Ovary (tissue), 7 donors: ENCODE measurements at regions not wholly inside any gene's neighbourhood (a gene's known extent, or its start where the extent isn't known, plus 50 kb on each side); places are given as distances from the start of the nearest gene placed in this dataset.

Experiments
- DNase-seq, 5 donors: peaks; one replicate each; pipeline ENCODE4 v3.0.0-alpha.2; 2019 to 2020
- H3K27ac ChIP-seq, 2 donors: fragments of 200-600 bp; one replicate each; pipeline versions ENCODE4 v1.5.1 to v1.8.0; 2019 to 2022
- H3K27me3 ChIP-seq: fragments of 200-600 bp; one replicate; pipeline ENCODE4 v1.8.0; 2022
- H3K36me3 ChIP-seq: fragments of 200-600 bp; sonication (generic); one replicate; pipeline ENCODE4 v1.5.1; 2019
- H3K4me1 ChIP-seq: one replicate; pipeline ENCODE4 v1.8.1; 2013; ENCODE audit warnings: mild to moderate bottlenecking, moderate library complexity; ENCODE audit not compliant: insufficient read depth
- H3K4me3 ChIP-seq: fragments of 200-600 bp; sonication (generic); one replicate; pipeline ENCODE4 v1.5.1; 2017
- H3K9me3 ChIP-seq, 2 donors: fragments of 200-600 bp in 1 of 2; sonication (generic) in 1 of 2; one replicate each; pipeline versions ENCODE4 v1.5.1 to v1.8.1; 2013 to 2019; ENCODE audit warnings: mild to moderate bottlenecking in 1 of 2, moderate library complexity in 1 of 2
- EP300 ChIP-seq: sonication (generic); formaldehyde crosslinking; IDR thresholded peaks from one replicate; pipeline ENCODE4 v1.6.1; 2017; ENCODE audit warnings: antibody characterized with exemption
- POLR2A ChIP-seq: fragments of 450-650 bp; IDR thresholded peaks from one replicate; pipeline ENCODE4 v1.6.1; 2017; ENCODE audit warnings: antibody characterized with exemption, mild to moderate bottlenecking, moderate library complexity
- WGBS, 3 donors: extraction: QIAGEN DNeasy Blood & Tissue Kit in 1 of 3; methylation state at CpG; one replicate each; pipeline versions ENCODE4 v1.1.5 to v1.1.7; 2013 to 2017; 5-methylcytosine and 5-hydroxymethylcytosine counted together
- intact Hi-C, 4 donors: fragments of 100-400 bp; cut with DNase I; formaldehyde crosslinking; loops; one replicate each; pipeline versions ENCODE4 v1.11.0 to v1.15.1; 2022 to 2023
- TF ChIP-seq, protein P1 (sequence below), 3 donors: fragments of 450-650 bp in 2 of 3; fragments of 200-600 bp in 1 of 3; IDR thresholded peaks; one replicate each; pipeline versions ENCODE4 v1.5.1 to v1.8.0; 2016 to 2022; ENCODE audit warnings: antibody characterized with exemption in 3 of 3, mild to moderate bottlenecking in 1 of 3
- donor health status: DM: no; HTN: no; CAD: no; lungs with moderate emphysema.
- donor health status: DM: no; HTN: no; CAD: no.
- donor health status: Bipolar disorder and iron deficiency.
- donor health status: DM: no; HTN: no; CAD: no.
- donor health status: DM: yes; HTN: yes; CAD: no.

GRCh38 chr9:7921545-7922197 lies 122.1 kb upstream of the DMAC1 start:
- TF ChIP-seq EP300 (no peak), POLR2A (no peak)
- TF ChIP-seq, protein P1, sequence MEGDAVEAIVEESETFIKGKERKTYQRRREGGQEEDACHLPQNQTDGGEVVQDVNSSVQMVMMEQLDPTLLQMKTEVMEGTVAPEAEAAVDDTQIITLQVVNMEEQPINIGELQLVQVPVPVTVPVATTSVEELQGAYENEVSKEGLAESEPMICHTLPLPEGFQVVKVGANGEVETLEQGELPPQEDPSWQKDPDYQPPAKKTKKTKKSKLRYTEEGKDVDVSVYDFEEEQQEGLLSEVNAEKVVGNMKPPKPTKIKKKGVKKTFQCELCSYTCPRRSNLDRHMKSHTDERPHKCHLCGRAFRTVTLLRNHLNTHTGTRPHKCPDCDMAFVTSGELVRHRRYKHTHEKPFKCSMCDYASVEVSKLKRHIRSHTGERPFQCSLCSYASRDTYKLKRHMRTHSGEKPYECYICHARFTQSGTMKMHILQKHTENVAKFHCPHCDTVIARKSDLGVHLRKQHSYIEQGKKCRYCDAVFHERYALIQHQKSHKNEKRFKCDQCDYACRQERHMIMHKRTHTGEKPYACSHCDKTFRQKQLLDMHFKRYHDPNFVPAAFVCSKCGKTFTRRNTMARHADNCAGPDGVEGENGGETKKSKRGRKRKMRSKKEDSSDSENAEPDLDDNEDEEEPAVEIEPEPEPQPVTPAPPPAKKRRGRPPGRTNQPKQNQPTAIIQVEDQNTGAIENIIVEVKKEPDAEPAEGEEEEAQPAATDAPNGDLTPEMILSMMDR (IDR thresholded peaks at IDR 0.05), result no peak
- Histone ChIP-seq H3K9me3 (no peaks in the 10 kb centered on the region), H3K36me3 (no peaks in the 10 kb centered on the region), H3K4me1 (no peaks in the 10 kb centered on the region), H3K27me3 (no peaks in the 10 kb centered on the region), H3K4me3 (no peak overlapping the region), H3K27ac (no peak overlapping the region)
- no peak for DNase-seq
- WGBS, 3 donors, result 38 to 58% (median 51%) methylated on average over 6 of the region's 6 CpGs
- intact Hi-C loops, result no loop called here

DNA sequence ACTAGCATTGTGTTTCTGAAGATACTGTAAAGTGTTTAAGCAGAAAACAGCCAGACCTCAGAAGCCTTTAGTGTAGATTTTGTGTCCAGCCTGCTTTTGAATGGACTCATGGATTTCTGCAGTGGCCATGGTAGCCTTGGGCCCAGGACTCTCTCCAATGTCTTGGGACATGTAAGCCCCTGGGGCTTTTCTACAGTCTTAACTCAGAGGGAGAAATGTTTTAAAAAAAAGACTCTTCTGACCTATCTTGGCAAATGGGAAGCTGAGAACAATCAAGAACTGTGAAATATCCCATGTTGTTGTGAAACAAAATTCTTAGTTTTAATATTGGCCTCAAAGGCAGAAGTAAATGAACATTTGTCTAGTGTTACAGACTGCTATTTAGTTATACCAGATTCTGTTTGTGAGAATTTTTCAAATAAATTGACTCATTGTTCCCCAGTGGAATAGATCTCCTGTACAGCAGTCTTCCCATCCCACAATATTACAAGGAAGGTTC lies 112.5 kb upstream of the DMAC1 start:
- H3K4me1 ChIP-seq, result no peaks in the 10 kb centered on the region
- H3K4me3 ChIP-seq, result no peak overlapping the region
- H3K27me3 ChIP-seq, result no peaks in the 10 kb centered on the region
- no peaks in the 10 kb centered on the region for H3K9me3 ChIP-seq
- TF ChIP-seq POLR2A, result no peak
- TF ChIP-seq, protein P1 (IDR thresholded peaks at IDR 0.05), result no peak
- TF ChIP-seq EP300, result no peak
- no peak for DNase-seq
- no peaks in the 10 kb centered on the region for H3K36me3 ChIP-seq
- no peak overlapping the region for H3K27ac ChIP-seq
- intact Hi-C loops, result no loop called here

DNA sequence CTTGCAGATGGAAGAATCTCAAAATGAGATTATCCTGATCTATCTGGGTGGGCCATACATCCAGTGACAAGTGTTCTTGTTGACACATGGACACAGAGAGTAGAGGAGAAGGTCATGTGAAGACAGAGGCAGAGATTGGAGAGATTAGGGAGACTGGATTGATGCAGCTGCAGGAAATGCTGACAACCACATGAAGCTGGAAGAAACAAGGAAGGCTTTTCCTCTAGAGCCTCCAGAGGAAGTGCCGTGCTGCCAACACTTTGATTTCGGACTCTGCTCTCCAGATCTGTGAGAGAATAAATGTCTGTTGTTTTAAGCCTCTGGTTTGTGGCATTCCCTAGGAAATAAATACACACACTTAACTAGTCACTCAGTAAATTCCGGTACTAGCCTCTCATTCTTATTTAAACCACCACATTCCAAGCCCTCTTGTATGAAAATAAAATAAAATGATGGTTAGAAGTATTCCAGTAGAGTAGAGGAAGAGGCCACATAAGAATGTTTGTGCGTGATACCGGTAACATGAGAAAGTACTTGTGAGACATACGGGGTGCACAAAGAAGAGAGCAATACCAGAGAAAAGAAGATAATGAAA lies 110.9 kb upstream of the DMAC1 start:
- 73 to 81% (median 77%) methylated on average over 6 of the region's 6 CpGs for WGBS, 3 donors
- DNase-seq, result no peak
- intact Hi-C loops, result no loop called here

GRCh38 chr9:7909537-7909936 lies 110.0 kb upstream of the DMAC1 start:
- no peak for DNase-seq
- no peaks in the 10 kb centered on the region for H3K36me3 ChIP-seq
- H3K4me3 ChIP-seq, result no peak overlapping the region
- H3K27ac ChIP-seq, result no peak overlapping the region
- TF ChIP-seq EP300 (no peak), POLR2A (no peak)
- TF ChIP-seq, protein P1 (IDR thresholded peaks at IDR 0.05), result no peak
- intact Hi-C loops, result no loop called here
- H3K9me3 ChIP-seq, result no peaks in the 10 kb centered on the region
- WGBS, 3 donors, result 17 to 27% (median 19%) methylated on average over 5 of the region's 5 CpGs
- H3K27me3 ChIP-seq, result no peaks in the 10 kb centered on the region
- H3K4me1 ChIP-seq, result no peaks in the 10 kb centered on the region

More for the DNA sequence above, 110.9 kb upstream of the DMAC1 start:
- H3K27me3 ChIP-seq, result no peaks in the 10 kb centered on the region
- H3K36me3 ChIP-seq, result no peaks in the 10 kb centered on the region
- H3K27ac ChIP-seq, result no peak overlapping the region
- H3K4me3 ChIP-seq, result no peak overlapping the region
- TF ChIP-seq, protein P1 (IDR thresholded peaks at IDR 0.05), result no peak
- TF ChIP-seq POLR2A, result no peak
- no peak for TF ChIP-seq EP300
- H3K4me1 ChIP-seq, result no peaks in the 10 kb centered on the region
- no peaks in the 10 kb centered on the region for H3K9me3 ChIP-seq
